GM19372 (cell line): ENCODE measurements at regions not wholly inside any gene's neighbourhood (a gene's known extent, or its start where the extent isn't known, plus 50 kb on each side); places are given as distances from the start of the nearest gene placed in this dataset.
"Not testable (repeated sequence)": the region's sequence is repeated elsewhere in the genome, so short reads cannot be mapped to it uniquely, and the experiment has no call there.

Experiments
- ATAC-seq: cut with Tn5 transposase; IDR thresholded peaks from one replicate; pipeline ENCODE4 v1.9.1; 2021; ENCODE audit warnings: mild to moderate bottlenecking, low read depth, moderate library complexity; ENCODE audit not compliant: unreplicated experiment

GRCh38 chrY:21028506-21028905, 272.6 kb downstream of the RPS4Y2 start:
- ATAC-seq, result no peak

GRCh38 chrY:21033363-21033762, 277.5 kb downstream of the RPS4Y2 start:
- ATAC-seq, result no peak

- ATAC-seq, result no peak
These were observed 278.5 kb downstream of the RPS4Y2 start for GRCh38 chrY:21034151-21035061.

- not testable (repeated sequence) for ATAC-seq
These were observed 281.5 kb downstream of the RPS4Y2 start for GRCh38 chrY:21037398-21037797.

GRCh38 chrY:21039811-21040210, 283.9 kb downstream of the RPS4Y2 start:
- ATAC-seq, result no peak

- ATAC-seq, result not testable (repeated sequence)
These were observed 284.8 kb downstream of the RPS4Y2 start for GRCh38 chrY:21040711-21041110.

- no peak for ATAC-seq
These were observed 317.2 kb downstream of the RPS4Y2 start for GRCh38 chrY:21073079-21073478.

GRCh38 chrY:21073641-21074260, 317.8 kb downstream of the RPS4Y2 start:
- ATAC-seq, result no peak

GRCh38 chrY:21075658-21076057, 319.8 kb downstream of the RPS4Y2 start:
- no peak for ATAC-seq

- ATAC-seq, result no peak
These were observed 323.8 kb downstream of the RPS4Y2 start for GRCh38 chrY:21079670-21080069.

- no peak for ATAC-seq
These were observed 326.0 kb downstream of the RPS4Y2 start for GRCh38 chrY:21081640-21082611.

GRCh38 chrY:21082639-21083038, 326.7 kb downstream of the RPS4Y2 start:
- ATAC-seq, result no peak

- ATAC-seq, result no peak
These were observed 336.0 kb downstream of the RPS4Y2 start for GRCh38 chrY:21091909-21092308.

GRCh38 chrY:21102507-21102906, 346.6 kb downstream of the RPS4Y2 start:
- ATAC-seq, result no peak

- no peak for ATAC-seq
These were observed 348.0 kb downstream of the RPS4Y2 start for GRCh38 chrY:21103885-21104284.

GRCh38 chrY:21105529-21105928, 349.6 kb downstream of the RPS4Y2 start:
- ATAC-seq, result no peak

GRCh38 chrY:21111313-21111712, 355.4 kb downstream of the RPS4Y2 start:
- ATAC-seq, result no peak

GRCh38 chrY:21121065-21121464, 365.2 kb downstream of the RPS4Y2 start:
- ATAC-seq, result no peak

GRCh38 chrY:21135591-21135990, 375.5 kb upstream of the RBMY1B start:
- no peak for ATAC-seq

GRCh38 chrY:21138056-21138758, 372.9 kb upstream of the RBMY1B start:
- no peak for ATAC-seq
